GM21390 (cell line): ENCODE measurements at regions not wholly inside any gene's neighbourhood (a gene's known extent, or its start where the extent isn't known, plus 50 kb on each side); places are given as distances from the start of the nearest gene placed in this dataset.
A peak's percentile ranks its signal among the peaks of the same experiment; 100 is the strongest.
"Not testable (repeated sequence)": the region's sequence is repeated elsewhere in the genome, so short reads cannot be mapped to it uniquely, and the experiment has no call there.

Experiments used
- ATAC-seq: cut with Tn5 transposase; IDR thresholded peaks from one replicate; pipeline ENCODE4 v1.9.1; 2021; ENCODE audit not compliant: unreplicated experiment

- ATAC-seq, result not testable (repeated sequence)
Measured at GRCh38 chr20:53727239-53727638, 133.6 kb upstream of the ZNF217 start.

GRCh38 chr20:53725575-53725970 is 131.9 kb upstream of the ZNF217 start:
- ATAC-seq, result no peak

- no peak for ATAC-seq
Measured at GRCh38 chr20:53723621-53724020, 130.0 kb upstream of the ZNF217 start.

GRCh38 chr20:53723045-53723444 is 129.4 kb upstream of the ZNF217 start:
- ATAC-seq, result no peak

GRCh38 chr20:53722515-53723036 is 128.9 kb upstream of the ZNF217 start:
- ATAC-seq, result no peak

GRCh38 chr20:53721445-53721963 is 127.9 kb upstream of the ZNF217 start:
- ATAC-seq, result peak; percentile 18

GRCh38 chr20:53719171-53719803 is 125.6 kb upstream of the ZNF217 start:
- not testable (repeated sequence) for ATAC-seq

GRCh38 chr20:53718142-53719021 is 124.7 kb upstream of the ZNF217 start:
- ATAC-seq, result no peak

- no peak for ATAC-seq
Measured at GRCh38 chr20:53716395-53716794, 122.8 kb upstream of the ZNF217 start.

GRCh38 chr20:53714524-53714923 is 120.9 kb upstream of the ZNF217 start:
- ATAC-seq, result no peak

GRCh38 chr20:53713328-53714056 is 119.9 kb upstream of the ZNF217 start:
- ATAC-seq, result no peak

GRCh38 chr20:53712212-53712977 is 118.8 kb upstream of the ZNF217 start:
- no peak for ATAC-seq

GRCh38 chr20:53711333-53712211 is 117.9 kb upstream of the ZNF217 start:
- ATAC-seq, result no peak

- ATAC-seq, result peak; percentile 73
Measured at GRCh38 chr20:53708129-53708968, 114.7 kb upstream of the ZNF217 start.

- ATAC-seq, result peak; percentile 35
Measured at GRCh38 chr20:53707371-53708055, 113.9 kb upstream of the ZNF217 start.

GRCh38 chr20:53706466-53707370 is 113.1 kb upstream of the ZNF217 start:
- ATAC-seq, result peak; percentile 41

- no peak for ATAC-seq
Measured at GRCh38 chr20:53706008-53706465, 112.4 kb upstream of the ZNF217 start.
